GM21390 (cell line): ENCODE measurements at regions not wholly inside any gene's neighbourhood (a gene's known extent, or its start where the extent isn't known, plus 50 kb on each side); places are given as distances from the start of the nearest gene placed in this dataset.
"Not testable (repeated sequence)": the region's sequence is repeated elsewhere in the genome, so short reads cannot be mapped to it uniquely, and the experiment has no call there.

Experiments used
- ATAC-seq: cut with Tn5 transposase; IDR thresholded peaks from one replicate; pipeline ENCODE4 v1.9.1; 2021; ENCODE audit not compliant: unreplicated experiment

DNA sequence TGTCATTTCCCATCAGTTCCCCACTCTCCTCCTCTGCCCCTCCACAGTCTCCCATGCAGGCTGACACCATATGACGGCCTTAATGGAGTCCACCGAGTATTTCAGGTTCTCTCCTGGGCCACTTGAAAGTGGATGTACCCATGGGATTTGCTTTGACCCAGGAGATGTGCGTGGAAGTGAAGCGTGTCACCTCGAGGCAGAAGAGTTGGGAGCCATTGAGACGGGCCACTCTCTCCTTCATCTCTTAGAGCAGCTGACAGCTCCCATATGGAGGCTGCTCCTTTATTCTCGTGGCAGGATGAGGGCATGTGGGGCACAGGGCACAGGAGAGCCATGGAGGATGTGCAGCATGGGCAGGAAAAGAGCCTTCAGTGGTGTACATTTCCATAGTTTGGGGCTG lies 144.7 kb upstream of the CRYM start:
- not testable (repeated sequence) for ATAC-seq

DNA sequence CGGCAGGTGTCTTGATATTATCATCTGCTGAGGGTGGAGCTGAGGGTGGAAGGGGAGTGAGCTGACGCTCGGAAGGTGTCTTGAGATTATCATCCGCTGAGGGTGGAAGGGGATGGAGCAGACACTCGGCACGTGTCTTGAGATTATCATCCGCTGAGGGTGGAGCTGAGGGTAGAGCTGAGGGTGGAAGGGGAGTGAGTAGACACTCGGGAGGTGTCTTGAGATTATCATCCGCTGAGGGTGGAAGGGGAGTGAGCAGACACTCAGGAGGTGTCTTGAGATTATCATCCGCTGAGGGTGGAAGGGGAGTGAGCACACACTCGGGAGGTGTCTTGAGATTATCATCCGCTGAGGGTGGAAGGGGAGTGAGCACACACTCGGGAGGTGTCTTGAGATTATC lies 126.6 kb upstream of the CRYM start:
- not testable (repeated sequence) for ATAC-seq

DNA sequence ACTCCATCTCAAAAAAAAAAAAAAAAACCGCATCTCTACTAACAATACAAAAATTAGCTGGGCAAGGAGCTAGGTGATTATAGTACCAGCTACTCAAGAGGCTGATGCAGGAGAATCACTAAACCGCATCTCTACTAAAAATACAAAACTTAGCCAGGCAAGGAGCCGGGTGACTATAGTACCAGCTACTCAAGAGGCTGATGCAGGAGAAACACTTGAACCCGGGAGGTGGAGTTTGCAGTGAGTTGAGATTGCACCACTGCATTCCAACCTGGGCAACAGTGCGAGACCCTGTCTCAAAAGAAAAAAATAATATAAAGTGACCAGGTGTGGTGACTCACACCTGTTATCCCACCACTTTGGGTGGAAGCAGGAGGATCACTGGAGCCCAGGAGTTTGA lies 119.8 kb upstream of the CRYM start:
- not testable (repeated sequence) for ATAC-seq

DNA sequence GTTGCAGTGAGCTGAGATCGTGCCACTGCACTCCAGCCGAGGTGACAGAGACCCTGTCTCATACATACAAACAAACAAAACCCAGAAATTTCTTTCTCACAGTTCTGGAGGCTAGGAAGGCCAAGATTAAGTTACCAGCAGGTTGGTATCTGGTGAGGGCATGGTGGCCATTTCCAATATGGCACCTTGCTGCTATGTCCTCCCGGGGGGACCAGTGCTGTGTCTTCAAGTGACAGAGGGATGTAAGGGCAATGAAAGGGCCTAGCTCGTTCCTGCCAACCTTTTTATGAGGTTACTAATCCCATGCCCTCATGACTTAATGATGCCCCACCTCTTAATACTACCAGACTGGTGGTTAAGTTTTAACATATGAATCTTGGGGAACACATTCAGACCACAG lies 118.5 kb upstream of the CRYM start:
- not testable (repeated sequence) for ATAC-seq

DNA sequence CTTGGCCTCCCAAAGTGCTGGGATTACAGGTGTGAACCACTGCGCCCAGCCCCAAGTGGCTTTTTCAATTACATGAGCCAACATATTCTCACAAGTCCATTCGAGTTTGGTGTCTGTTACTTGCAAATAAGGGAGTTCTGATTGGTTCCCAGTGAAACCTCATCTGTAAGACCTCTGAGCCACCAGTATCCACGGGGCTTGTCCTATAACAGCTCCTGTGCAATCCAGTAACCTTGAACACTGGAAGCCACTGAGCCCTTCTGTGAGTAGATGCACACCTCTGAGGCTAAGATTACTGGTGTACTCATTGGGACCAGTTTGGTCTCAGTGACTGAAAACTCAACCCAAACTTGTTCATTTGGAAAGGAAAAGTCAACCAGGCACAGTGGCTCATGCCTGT lies 112.5 kb upstream of the CRYM start:
- ATAC-seq, result not testable (repeated sequence)

DNA sequence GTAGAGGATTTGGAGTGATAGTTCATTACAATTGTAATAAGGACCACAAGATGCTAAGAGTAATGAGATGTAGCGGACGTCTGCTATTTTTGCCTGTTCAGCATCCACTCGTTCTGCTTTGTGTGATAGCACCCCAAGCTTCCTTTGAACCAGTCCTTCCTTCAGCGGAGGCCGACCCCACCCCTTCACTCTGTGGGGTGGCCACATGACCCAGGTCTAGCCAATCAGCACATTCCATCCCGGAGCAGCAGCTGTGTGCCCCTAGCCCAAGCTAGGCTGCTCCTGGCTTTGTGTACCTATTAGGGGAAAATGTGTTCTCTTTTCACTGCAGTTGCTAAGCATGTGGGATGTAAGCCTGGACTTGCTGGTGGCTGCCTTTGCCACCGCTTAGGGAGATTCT lies 111.8 kb upstream of the CRYM start:
- ATAC-seq, result not testable (repeated sequence)

DNA sequence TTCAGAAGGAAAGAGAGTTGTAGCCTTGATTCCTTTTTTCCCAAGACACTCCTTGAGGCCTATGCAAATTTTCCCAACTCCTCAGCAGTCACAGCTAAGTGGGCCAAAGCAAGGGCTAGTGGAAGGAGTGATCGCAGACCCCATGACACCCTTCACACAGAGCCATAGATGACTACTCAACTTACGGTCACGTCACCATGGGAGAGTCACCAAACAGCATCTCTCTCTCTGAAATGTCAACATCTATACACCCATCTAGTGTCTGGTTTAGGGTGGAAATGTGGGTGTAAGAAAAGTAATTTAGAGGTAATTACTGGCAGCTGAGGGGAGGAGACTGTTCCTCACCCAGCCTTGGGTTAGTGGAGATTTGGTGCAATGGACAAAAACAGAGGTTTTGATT lies 109.7 kb upstream of the CRYM start:
- ATAC-seq, result not testable (repeated sequence)

DNA sequence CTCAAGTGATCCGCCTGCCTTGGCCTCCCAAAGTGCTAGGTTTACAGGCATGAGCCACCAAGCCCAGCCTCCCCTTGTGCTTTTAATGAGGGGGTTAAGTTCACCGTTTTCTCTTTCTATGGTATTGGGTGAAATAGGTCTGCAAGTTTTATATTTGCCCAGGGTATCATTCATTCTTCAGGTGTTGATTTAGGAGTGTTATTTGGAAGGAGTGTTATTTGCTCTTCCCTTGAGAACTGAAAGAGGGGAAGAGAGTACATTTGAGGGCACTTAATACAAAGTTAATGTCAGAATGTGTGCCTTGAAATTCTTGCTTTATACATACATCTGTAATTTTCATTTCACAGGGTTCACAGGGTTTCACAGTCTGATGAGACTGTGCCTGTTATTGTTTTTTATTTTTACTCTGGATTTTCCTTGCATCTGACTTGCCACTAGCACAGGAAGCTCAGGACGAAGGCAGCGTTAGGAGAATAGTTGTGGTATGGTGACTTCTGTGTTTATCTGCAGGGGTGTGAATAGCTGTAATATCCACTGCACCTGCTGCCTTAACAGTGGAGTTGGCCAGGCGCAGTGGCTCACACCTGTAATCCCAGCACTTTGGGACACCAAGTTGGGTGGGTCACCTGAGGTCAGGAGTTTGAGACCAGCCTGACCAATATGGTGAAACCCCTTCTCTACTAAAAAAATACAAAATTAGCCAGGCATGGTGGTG lies 108.3 kb upstream of the CRYM start:
- ATAC-seq, result not testable (repeated sequence)

DNA sequence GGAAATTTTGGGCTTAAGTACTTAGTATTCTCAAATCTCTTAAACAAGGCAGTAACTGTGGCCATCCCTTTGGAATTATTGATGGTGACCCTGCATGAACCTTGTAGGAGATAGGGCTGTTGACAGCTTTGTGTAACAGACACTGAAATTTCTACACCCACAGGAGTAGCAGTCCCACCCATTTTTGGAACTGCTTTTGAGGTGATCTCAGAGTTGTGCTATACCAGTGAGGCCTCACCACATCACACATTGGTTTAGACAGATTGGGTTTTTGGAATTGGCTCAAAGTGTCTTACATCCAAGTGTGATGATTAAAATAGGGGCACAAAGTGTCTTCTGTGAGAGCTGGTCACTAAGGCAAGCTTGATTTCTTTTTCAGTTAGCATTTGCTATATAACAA lies 105.6 kb upstream of the CRYM start:
- not testable (repeated sequence) for ATAC-seq

DNA sequence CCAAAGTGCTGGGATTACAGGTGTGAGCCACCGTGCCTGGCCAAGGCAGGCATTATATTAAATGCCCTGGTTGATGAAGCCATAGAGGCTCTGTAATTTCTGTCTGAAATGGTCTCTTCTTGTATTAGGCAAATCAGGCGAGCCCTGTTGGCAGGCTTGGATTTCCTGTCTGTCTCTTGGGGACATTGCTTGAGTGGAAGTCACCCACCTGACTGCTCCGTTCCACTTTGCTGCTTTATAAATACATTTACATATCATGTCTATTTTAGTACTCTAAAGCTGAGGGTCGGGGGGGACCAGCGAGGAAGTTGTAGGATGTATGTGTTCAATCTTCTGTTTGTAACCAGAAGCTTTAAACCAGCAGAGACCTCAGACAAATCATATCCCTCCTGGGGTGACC lies 101.6 kb upstream of the CRYM start:
- ATAC-seq, result peak; percentile 61

DNA sequence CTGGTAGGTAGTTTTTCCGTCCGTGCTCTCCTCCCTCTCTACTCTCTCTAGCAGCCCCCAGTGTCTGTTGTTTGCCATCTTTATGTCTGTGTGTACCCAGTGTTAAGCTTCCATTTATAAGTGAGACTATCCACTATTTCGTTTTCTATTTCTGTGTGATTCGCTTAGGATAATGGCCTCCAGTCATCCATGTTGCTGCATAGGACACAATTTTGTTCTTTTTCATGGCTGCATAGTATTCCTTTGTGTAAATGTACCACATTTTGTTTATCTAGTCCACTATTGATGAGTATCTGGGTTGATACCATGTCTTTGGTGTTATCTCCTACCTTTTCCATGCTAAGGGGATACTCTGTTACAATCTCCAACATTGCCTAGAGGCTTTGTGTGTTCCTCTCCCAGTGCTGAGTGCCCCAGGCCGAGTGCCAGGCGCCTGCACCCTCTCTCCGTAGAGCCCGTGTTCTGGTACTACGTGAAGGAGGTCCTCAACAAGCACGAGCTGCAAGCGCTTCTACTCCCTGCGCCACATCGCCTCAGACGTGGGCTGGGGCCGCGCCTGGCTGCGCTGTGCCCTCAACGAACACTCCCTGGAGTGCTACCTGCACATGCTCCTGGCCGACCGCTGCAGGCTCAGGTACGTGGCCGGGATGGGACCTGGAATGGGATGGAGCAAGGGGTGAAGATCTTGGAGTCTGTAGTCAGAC lies 98.3 kb upstream of the CRYM start:
- ATAC-seq, result not testable (repeated sequence)

DNA sequence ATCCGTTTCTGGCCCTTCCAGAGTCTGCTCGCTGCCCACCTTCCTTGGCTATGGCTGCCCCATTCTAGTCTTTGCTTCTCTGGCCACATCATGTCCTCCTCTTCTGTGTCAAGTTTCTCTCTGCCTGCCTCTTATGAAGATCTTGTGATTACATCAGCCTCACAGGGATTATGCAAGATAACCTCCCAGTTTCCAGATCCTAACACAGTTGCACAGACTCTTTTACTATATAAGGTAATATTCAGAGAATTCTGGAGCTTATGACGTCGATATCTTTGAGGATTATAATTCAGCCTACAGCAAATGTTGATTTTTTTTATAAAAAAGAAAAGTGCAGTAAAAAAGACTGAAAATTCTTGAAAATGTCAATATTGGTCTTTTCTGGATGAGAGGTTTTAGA lies 97.2 kb upstream of the CRYM start:
- not testable (repeated sequence) for ATAC-seq

DNA sequence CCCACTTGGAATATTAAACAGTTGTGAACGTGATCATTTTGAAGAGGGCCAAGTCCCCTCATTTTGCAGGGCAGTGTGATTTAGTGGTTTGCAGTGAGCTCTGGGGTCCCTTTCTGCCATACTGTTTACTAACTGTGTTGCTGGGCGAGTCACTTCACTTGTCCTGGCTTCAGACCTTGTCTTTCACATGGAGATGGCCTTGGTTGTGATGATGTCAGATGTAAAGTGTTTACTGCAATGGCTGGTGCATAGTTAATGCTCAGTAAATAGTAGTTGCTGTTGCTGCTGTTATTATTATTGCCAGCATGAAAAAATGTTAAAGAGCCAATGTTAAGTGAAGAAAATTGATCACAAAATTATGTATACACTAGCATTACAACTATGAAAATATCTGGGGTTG lies 95.4 kb upstream of the CRYM start:
- ATAC-seq, result not testable (repeated sequence)

DNA sequence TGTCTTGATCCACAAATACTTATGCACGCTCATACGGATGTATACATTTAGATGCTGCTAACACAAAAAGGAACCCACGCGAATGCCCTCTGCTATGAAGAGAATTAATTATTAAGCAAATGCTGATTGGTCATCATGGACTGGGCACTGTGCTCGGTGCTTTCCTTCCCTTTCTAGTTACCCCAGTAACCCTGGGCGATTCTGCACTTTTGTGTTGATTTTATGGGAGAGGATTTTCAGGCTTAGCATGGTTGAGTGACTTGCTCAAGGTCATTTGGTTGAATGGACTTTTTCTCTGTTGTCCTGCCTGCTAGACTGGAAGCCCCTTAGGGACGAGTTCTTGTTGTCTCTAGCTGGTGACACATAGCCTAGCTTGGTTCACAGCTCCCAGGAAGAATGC lies 94.8 kb upstream of the CRYM start:
- ATAC-seq, result not testable (repeated sequence)

DNA sequence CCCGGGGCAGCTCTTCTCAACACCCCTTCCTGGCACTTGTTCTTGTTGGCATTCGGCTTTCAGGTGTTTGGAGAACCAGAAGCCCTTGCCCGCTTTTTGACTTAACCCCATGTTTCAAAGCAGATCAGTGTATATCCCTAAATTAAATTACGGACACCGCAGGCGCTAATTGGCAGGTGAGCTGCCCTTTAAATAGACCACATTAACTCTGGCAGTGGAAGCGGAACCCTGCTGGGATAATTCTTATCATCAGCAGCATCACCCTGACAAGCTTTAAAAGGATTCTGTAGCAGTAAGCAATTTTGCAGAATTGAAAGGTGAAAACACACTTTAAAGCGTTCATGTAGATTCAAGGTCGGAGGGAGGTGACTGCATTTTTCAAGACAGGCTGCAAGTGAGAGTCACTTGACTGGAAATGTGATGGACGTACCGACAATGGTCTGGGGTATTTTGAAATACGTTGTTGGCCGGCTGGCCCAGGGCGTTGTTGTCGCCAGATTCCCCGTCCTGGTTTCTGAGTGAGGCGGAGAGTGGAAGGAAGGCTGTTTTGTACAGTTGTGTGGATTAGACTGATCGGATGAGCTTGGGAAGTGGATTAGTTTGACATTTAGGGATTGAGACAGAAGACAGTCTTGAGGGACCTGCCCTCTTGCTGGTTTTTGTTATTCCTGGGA lies 94.2 kb upstream of the CRYM start:
- ATAC-seq, result not testable (repeated sequence)

DNA sequence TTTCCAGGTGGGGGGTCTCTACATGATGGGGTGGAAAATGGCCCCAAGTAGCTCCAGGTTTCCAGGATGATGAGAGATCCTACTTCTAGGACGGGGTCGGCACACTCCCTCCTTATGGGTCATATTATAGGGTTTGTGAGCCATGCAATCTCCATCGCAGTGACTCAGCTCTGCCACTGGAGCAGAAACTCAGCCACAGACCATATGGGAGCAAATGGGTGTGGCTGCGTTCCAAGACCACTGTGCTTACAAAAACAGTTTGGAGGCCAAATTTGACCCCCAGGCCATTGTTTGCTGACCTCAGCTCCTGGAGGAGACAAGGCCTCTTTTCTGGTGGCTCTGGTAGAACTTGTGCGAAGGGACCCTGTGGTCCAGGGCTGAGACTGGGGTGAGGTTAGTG lies 92.7 kb upstream of the CRYM start:
- ATAC-seq, result not testable (repeated sequence)

DNA sequence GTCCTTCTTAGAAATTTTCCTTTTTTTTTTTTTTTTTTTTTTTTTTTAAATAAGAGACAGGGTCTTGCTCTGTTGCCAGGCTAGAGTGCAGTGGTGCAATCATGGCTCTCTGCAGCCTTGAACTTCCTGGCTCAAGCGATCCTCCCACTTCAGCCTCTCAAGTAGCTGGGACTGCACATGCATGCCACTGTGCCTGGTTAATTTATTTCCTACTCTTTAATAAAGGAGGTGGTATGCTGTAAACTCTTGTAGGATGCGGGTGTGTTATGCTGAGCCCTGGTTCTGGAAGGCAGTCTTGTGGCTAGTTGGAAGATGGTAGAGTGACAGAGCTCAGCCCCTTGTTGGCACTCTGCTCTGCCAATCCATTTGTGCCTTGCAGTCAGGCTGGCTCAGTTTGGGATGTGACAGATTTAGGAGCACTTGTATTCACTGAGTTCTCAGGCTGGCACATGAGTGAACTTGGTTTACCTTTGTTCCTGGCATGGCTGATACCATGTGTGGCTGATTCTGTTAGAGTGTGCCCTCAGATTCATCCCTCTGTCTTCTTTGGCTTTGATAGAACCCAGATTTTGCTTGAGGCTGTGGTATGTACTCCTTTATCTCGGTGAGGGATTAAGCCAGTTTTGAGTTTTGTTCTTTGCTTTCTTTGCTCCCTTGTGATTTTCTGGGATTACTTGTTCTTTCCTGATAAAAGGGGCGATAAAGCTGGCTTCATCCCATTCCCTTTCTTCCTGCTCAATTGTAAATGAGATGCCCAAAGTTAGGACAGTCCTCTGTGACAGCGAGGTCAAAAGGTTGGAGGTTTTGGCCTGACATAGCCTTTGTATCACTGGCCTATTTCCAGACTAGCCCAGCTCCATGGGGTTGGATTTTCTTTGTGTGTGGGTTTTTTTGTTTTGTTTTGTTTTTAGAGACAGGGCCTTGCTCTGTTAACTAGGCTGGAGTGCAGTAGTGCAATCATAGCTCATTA lies 91.2 kb upstream of the CRYM start:
- not testable (repeated sequence) for ATAC-seq

DNA sequence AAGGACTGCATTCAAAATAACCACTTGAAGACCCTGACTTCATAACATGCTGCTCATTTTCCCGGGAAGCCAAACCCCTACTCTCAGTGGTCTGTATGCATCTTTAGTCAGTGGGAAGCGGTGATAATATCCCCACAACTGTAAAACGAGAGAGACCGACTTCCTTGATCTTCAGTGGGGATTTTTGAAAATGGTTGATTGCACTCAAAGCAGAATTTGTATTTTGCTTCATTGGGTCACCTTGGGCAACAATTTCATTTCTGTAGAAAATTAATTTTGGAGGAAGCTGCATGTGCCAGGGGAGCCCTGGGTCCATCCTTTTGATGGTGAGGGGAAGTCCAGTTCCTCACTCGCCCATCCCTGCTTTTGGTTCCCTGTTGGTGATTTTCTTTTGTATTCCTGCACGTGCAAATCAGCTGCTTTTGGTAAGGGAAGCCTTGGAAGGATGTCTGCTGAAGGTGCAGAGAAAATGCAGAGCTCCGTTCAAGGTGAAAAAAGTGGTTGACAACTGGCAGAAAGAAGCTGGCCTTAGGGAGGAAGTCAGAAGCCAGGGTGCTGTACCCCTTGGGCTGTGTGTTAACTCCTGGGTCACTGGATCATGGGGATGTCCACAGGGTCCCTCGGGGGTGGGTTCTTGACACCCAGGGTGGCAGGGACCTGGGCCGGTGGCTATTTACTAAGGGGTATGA lies 89.8 kb upstream of the CRYM start:
- ATAC-seq, result not testable (repeated sequence)

DNA sequence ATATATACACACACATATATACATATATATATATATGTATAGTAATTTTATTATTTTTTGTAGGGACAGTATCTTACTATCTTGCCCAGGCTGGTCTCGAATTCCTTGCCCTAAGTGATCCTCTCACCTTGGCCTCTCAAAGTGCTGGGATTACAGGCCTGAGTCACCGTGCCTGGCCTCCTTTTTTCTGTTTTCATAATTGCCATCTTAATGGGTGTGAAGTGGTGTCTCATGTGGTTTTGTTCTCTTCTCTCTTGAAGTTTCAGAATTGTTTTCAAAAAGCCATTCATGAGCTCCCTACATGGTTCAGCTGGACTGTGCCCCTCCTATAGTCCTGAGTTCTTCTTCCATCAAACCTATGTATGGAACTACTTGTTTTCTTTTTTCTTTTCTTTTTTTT lies 88.9 kb upstream of the CRYM start:
- peak; percentile 53 for ATAC-seq

DNA sequence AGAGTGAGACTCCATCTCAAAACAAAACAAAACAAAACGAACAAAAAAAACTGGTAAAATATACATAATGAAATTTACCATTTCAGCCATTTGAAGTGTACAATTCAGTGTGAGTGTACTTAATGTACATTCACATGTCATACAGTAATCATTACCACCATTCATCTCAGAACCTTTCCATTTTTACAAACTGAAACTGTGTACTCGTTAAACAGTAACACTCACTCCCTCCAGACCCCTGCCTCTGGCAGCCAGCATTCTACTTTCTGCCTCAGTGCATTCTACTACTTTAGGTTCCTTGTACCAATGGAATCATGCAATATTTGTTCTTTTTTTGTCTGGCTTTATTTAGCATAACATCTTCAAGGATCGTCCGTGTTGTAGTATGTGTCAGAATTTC lies 87.5 kb upstream of the CRYM start:
- ATAC-seq, result not testable (repeated sequence)
